ENCODE measurements at regions not wholly inside any gene's neighbourhood (a gene's known extent, or its start where the extent isn't known, plus 50 kb on each side); places are given as distances from the start of the nearest gene placed in this dataset.

- TF ChIP-seq CTCF (conservative IDR thresholded peaks at IDR 0.05; ENCODE audit: low read length) (no peak), EZH2phosphoT487 (IDR thresholded peaks at IDR 0.05; ENCODE audit: borderline replicate concordance, low read depth, low read length) (no peak)
Observed at GRCh38 chrX:75596178-75596577, 73.3 kb upstream of the ZDHHC15 start.
